ENCODE measurements at regions not wholly inside any gene's neighbourhood (a gene's known extent, or its start where the extent isn't known, plus 50 kb on each side); places are given as distances from the start of the nearest gene placed in this dataset.
"Not testable (repeated sequence)": the region's sequence is repeated elsewhere in the genome, so short reads cannot be mapped to it uniquely, and the experiment has no call there.

GRCh38 chr12:124698211-124698997 lies 131.0 kb upstream of the NCOR2 start:
- H3K27ac ChIP-seq = peak overlapping the region; percentile 78 to 96 (median 84)
- H3K9me3 ChIP-seq = no peaks in the 10 kb centered on the region
- 58 to 69% methylated on average over 15 of the region's 15 CpGs for WGBS, 2 donors
- no peaks in the 10 kb centered on the region for H3K27me3 ChIP-seq
- TF ChIP-seq POLR2AphosphoS5 (IDR thresholded peaks at IDR 0.05) (peak in 1 of 2 donors; percentile 76), POLR2A (IDR thresholded peaks at IDR 0.05) (peak in 2 of 4 donors; percentile 10 to 12), EP300 (IDR thresholded peaks at IDR 0.05) (peak; percentile 78 to 96 (median 92))
- TF ChIP-seq, protein P1, sequence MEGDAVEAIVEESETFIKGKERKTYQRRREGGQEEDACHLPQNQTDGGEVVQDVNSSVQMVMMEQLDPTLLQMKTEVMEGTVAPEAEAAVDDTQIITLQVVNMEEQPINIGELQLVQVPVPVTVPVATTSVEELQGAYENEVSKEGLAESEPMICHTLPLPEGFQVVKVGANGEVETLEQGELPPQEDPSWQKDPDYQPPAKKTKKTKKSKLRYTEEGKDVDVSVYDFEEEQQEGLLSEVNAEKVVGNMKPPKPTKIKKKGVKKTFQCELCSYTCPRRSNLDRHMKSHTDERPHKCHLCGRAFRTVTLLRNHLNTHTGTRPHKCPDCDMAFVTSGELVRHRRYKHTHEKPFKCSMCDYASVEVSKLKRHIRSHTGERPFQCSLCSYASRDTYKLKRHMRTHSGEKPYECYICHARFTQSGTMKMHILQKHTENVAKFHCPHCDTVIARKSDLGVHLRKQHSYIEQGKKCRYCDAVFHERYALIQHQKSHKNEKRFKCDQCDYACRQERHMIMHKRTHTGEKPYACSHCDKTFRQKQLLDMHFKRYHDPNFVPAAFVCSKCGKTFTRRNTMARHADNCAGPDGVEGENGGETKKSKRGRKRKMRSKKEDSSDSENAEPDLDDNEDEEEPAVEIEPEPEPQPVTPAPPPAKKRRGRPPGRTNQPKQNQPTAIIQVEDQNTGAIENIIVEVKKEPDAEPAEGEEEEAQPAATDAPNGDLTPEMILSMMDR (IDR thresholded peaks at IDR 0.05) = no peak
- peak overlapping the region in 2 of 4 donors; percentile 11 to 29 for H3K4me3 ChIP-seq
- no peaks in the 10 kb centered on the region for H3K36me3 ChIP-seq
- ATAC-seq (ENCODE audit: low FRiP score in 2 of 2) = peak; percentile 60 to 69
- peaks cover 26 to 45% (median 36%) of the 10 kb centered on the region in 4 donors for H3K4me1 ChIP-seq
- no peak for DNase-seq

GRCh38 chr12:124697722-124698121 lies 130.3 kb upstream of the NCOR2 start:
- peaks cover 26 to 43% (median 33%) of the 10 kb centered on the region in 4 donors for H3K4me1 ChIP-seq
- not testable (repeated sequence) for H3K9me3 ChIP-seq; ATAC-seq (ENCODE audit: low FRiP score in 2 of 2); H3K4me3 ChIP-seq; H3K27me3 ChIP-seq; H3K36me3 ChIP-seq; DNase-seq
- WGBS, 2 donors = 75 to 90% methylated on average over 9 to 11 of the region's 11 CpGs
- peak overlapping the region; percentile 71 to 96 (median 84) for H3K27ac ChIP-seq

- Histone ChIP-seq H3K4me3 (no peak overlapping the region), H3K4me1 (peaks cover 26 to 43% (median 28%) of the 10 kb centered on the region in 4 donors), H3K27ac (peak overlapping the region; percentile 71 to 96 (median 84)), H3K36me3 (no peaks in the 10 kb centered on the region), H3K9me3 (peaks cover 0 to 7% (median 5%) of the 10 kb centered on the region in 4 donors), H3K27me3 (no peaks in the 10 kb centered on the region)
- DNase-seq (no peak), ATAC-seq (ENCODE audit: low FRiP score in 2 of 2) (no peak)
- TF ChIP-seq, protein P1 (IDR thresholded peaks at IDR 0.05) = no peak
- TF ChIP-seq POLR2A (IDR thresholded peaks at IDR 0.05) (no peak), EP300 (IDR thresholded peaks at IDR 0.05) (no peak)
- WGBS, 2 donors = 38 to 70% methylated on average over 1 to 3 of the region's 3 CpGs
These were observed 129.5 kb upstream of the NCOR2 start for GRCh38 chr12:124696693-124697476.

DNA sequence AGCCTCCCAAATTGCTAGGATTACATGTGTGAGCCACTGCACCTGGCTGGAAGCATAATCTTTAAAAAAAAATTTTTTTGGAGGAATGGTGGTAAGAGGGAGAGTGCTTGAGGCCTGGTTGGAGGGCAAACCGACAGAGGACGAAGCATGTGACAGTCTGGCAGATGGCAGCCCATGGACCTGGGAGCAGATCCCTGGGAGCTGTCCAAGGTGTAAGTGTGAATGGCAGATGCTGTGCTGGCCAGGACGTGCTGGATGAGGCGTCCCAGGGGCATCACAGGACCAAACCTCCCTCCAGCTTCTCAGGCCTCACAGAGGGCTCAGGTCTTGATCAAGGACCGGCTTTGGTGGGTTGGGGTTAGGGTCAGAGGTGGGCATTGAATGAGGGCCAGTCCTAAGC lies 128.4 kb upstream of the NCOR2 start:
- peak overlapping the region in 2 of 4 donors; percentile 31 to 48 for H3K27ac ChIP-seq
- H3K27me3 ChIP-seq = no peaks in the 10 kb centered on the region
- peaks cover 18 to 39% (median 20%) of the 10 kb centered on the region in 4 donors for H3K4me1 ChIP-seq
- 65 to 80% methylated on average over 5 of the region's 5 CpGs for WGBS, 2 donors
- H3K36me3 ChIP-seq = no peaks in the 10 kb centered on the region
- peaks cover 0 to 7% (median 5%) of the 10 kb centered on the region in 4 donors for H3K9me3 ChIP-seq
- no peak for DNase-seq
- no peak for TF ChIP-seq POLR2A (IDR thresholded peaks at IDR 0.05)
- TF ChIP-seq POLR2AphosphoS5 (IDR thresholded peaks at IDR 0.05) = no peak
- no peak for TF ChIP-seq EP300 (IDR thresholded peaks at IDR 0.05)
- TF ChIP-seq, protein P1 (IDR thresholded peaks at IDR 0.05) = no peak
- no peak overlapping the region for H3K4me3 ChIP-seq
- ATAC-seq (ENCODE audit: low FRiP score in 2 of 2) = no peak

- 60 to 61% methylated on average over 12 to 14 of the region's 14 CpGs for whole genome bisulfite sequencing, 2 donors
- DNase-seq (no peak), ATAC-seq (ENCODE audit: low FRiP score in 2 of 2) (peak in 1 of 2 donors; percentile 70)
- no peak overlapping the region for H3K4me3 ChIP-seq
- peak overlapping the region in 1 of 4 donors; percentile 51 for H3K27ac ChIP-seq
- no peaks in the 10 kb centered on the region for H3K27me3 ChIP-seq
- TF ChIP-seq POLR2AphosphoS5 (IDR thresholded peaks at IDR 0.05) (no peak), EP300 (IDR thresholded peaks at IDR 0.05) (no peak), POLR2A (IDR thresholded peaks at IDR 0.05) (no peak)
- TF ChIP-seq, protein P1 (IDR thresholded peaks at IDR 0.05) = no peak
- H3K36me3 ChIP-seq = no peaks in the 10 kb centered on the region
- peaks cover 12 to 32% (median 15%) of the 10 kb centered on the region in 4 donors for H3K4me1 ChIP-seq
- peaks cover 0 to 7% (median 5%) of the 10 kb centered on the region in 4 donors for H3K9me3 ChIP-seq
These were observed 127.6 kb upstream of the NCOR2 start for GRCh38 chr12:124694846-124695497.

Measured in upper lobe of left lung (tissue), 6 donors.